Activated CD4-positive, alpha-beta T cell treated with anti-CD3 and anti-CD28 coated beads for 4 hours (primary cell): ENCODE measurements at regions not wholly inside any gene's neighbourhood (a gene's known extent, or its start where the extent isn't known, plus 50 kb on each side); places are given as distances from the start of the nearest gene placed in this dataset.

Experiments
- DNase-seq, 2 donors: peaks; one replicate each; pipeline ENCODE4 v3.0.0-alpha.2; 2020

- DNase-seq: no peak
These were observed 310.0 kb downstream of the SOX9 start for GRCh38 chr17:72430611-72431432.

- no peak for DNase-seq
These were observed 311.4 kb downstream of the SOX9 start for GRCh38 chr17:72432143-72432621.

- DNase-seq: no peak
These were observed 312.1 kb downstream of the SOX9 start for GRCh38 chr17:72432881-72433280.

- DNase-seq: no peak
These were observed 313.0 kb downstream of the SOX9 start for GRCh38 chr17:72433797-72434196.

- DNase-seq: no peak
These were observed 313.8 kb downstream of the SOX9 start for GRCh38 chr17:72434581-72434980.

- DNase-seq: no peak
These were observed 314.3 kb downstream of the SOX9 start for GRCh38 chr17:72434991-72435618.

- no peak for DNase-seq
These were observed 318.0 kb downstream of the SOX9 start for GRCh38 chr17:72438783-72439182.

- no peak for DNase-seq
These were observed 319.2 kb downstream of the SOX9 start for GRCh38 chr17:72439893-72440502.

- no peak for DNase-seq
These were observed 320.1 kb downstream of the SOX9 start for GRCh38 chr17:72440961-72441360.

- DNase-seq: no peak
These were observed 321.1 kb downstream of the SOX9 start for GRCh38 chr17:72441909-72442308.

- DNase-seq: no peak
These were observed 323.8 kb downstream of the SOX9 start for GRCh38 chr17:72444517-72445054.

GRCh38 chr17:72445055-72445991 is 324.5 kb downstream of the SOX9 start:
- DNase-seq: no peak

GRCh38 chr17:72446118-72446517 is 325.3 kb downstream of the SOX9 start:
- DNase-seq: no peak

- no peak for DNase-seq
These were observed 325.9 kb downstream of the SOX9 start for GRCh38 chr17:72446525-72447250.

- no peak for DNase-seq
These were observed 326.4 kb downstream of the SOX9 start for GRCh38 chr17:72447251-72447640.

- no peak for DNase-seq
These were observed 327.2 kb downstream of the SOX9 start for GRCh38 chr17:72448019-72448418.

GRCh38 chr17:72452286-72453173 is 331.7 kb downstream of the SOX9 start:
- DNase-seq: no peak

- no peak for DNase-seq
These were observed 333.5 kb downstream of the SOX9 start for GRCh38 chr17:72454342-72454741.

GRCh38 chr17:72455562-72455961 is 334.7 kb downstream of the SOX9 start:
- no peak for DNase-seq

- no peak for DNase-seq
These were observed 335.3 kb downstream of the SOX9 start for GRCh38 chr17:72456075-72456474.

GRCh38 chr17:72457712-72458111 is 336.9 kb downstream of the SOX9 start:
- DNase-seq: no peak
